Endothelial cell of umbilical vein (primary cell): ENCODE measurements at regions not wholly inside any gene's neighbourhood (a gene's known extent, or its start where the extent isn't known, plus 50 kb on each side); places are given as distances from the start of the nearest gene placed in this dataset.

ENCODE experiments used
- BruUV-seq: library from RNA; stranded (reverse); fragments of 400-500 nt; replicated peaks from 2 replicates; lab custom pipeline; 2021; lab: Mats Ljungman, UMichigan
- CTCF ChIA-PET: fragments of 300-600, 350-600 bp; sonication (Branson Sonifier 250); formaldehyde crosslinking; loops from one replicate; lab custom pipeline; 2021; ENCODE audit warnings: antibody characterized with exemption, inconsistent platforms; lab: Charles Lee
- POLR2A ChIA-PET: fragments of 300-600, 350-600 bp; sonication (Branson Sonifier 250); formaldehyde crosslinking; loops from one replicate; lab custom pipeline; 2021; ENCODE audit warnings: antibody characterized with exemption, inconsistent platforms; lab: Charles Lee
- DNase-seq: peaks from one replicate; pipeline ENCODE4 v3.0.0-alpha.2; 2011; ENCODE audit warnings: low read depth, low spot score
- FAIRE-seq: peaks from 2 replicates; lab custom pipeline; 2011; peaks lifted over from hg19 to GRCh38; lab: Jason Lieb, UNC
- H2AFZ ChIP-seq: 2 replicates; pipeline ENCODE4 v1.6.0; 2012; ENCODE audit warnings: low read depth, low read length, control low read depth, inconsistent platforms
- H3K27ac ChIP-seq: 2 replicates; pipeline ENCODE4 v1.5.1; 2011; ENCODE audit warnings: low read depth, mild to moderate bottlenecking, control low read depth, low read length, moderate library complexity; ENCODE audit not compliant: insufficient read depth
- H3K27me3 ChIP-seq, 2 experiments: 2 replicates each; pipeline versions ENCODE4 v1.6.0 to v1.6.1; 2011; ENCODE audit warnings: low read length in 2 of 2, mixed read lengths in 1 of 2; ENCODE audit not compliant: control insufficient read depth in 2 of 2, insufficient read depth in 2 of 2
- H3K36me3 ChIP-seq, 2 experiments: 2 replicates in 1 of 2; 3 replicates in 1 of 2; pipeline ENCODE4 v1.5.1; 2011; ENCODE audit warnings: low read length in 2 of 2, mild to moderate bottlenecking in 1 of 2, moderate library complexity in 1 of 2; ENCODE audit not compliant: control insufficient read depth in 2 of 2, insufficient read depth in 2 of 2; ENCODE audit errors: extremely low read depth in 1 of 2
- H3K4me1 ChIP-seq: 3 replicates; pipeline ENCODE4 v1.5.1; 2011; ENCODE audit warnings: mild to moderate bottlenecking, low read length; ENCODE audit not compliant: control insufficient read depth, insufficient read depth; ENCODE audit errors: extremely low read depth
- H3K4me2 ChIP-seq: 2 replicates; pipeline ENCODE4 v1.6.1; 2011; ENCODE audit warnings: low read length, control low read depth, mixed read lengths; ENCODE audit not compliant: insufficient read depth
- H3K4me3 ChIP-seq, 3 experiments: fragments of 200-600 bp in 1 of 3; sonication (generic), shearing (Covaris generic) in 1 of 3; replicated peaks in 1 of 3; 2 replicates each; pipeline ENCODE4 v1.5.1; 2011 to 2016; ENCODE audit warnings: control low read depth in 3 of 3, low read length in 3 of 3, mild to moderate bottlenecking in 2 of 3, inconsistent platforms in 1 of 3, low read depth in 1 of 3, moderate library complexity in 1 of 3; ENCODE audit not compliant: insufficient read depth in 1 of 3
- H3K79me2 ChIP-seq: 2 replicates; pipeline ENCODE4 v1.6.0; 2012; ENCODE audit warnings: low read length, inconsistent platforms; ENCODE audit not compliant: control insufficient read depth, insufficient read depth
- H3K9ac ChIP-seq: replicated peaks from 2 replicates; pipeline ENCODE3; 2011; ENCODE audit warnings: low read length, control low read depth; ENCODE audit not compliant: insufficient read depth; ENCODE audit errors: extremely low read depth
- H3K9me1 ChIP-seq: replicated peaks from 3 replicates; pipeline ENCODE4 v1.6.0; 2011; ENCODE audit warnings: mild to moderate bottlenecking, low read length; ENCODE audit not compliant: control insufficient read depth, insufficient read depth; ENCODE audit errors: extremely low read depth
- H3K9me3 ChIP-seq: replicated peaks from 2 replicates; pipeline ENCODE4 v1.5.1; 2012; ENCODE audit warnings: low read length, inconsistent platforms; ENCODE audit not compliant: control insufficient read depth, insufficient read depth
- H4K20me1 ChIP-seq: replicated peaks from 2 replicates; pipeline ENCODE3; 2011; ENCODE audit warnings: mild to moderate bottlenecking, low read length; ENCODE audit not compliant: control insufficient read depth, insufficient read depth; ENCODE audit errors: extremely low read depth
- CTCF ChIP-seq, 2 donors: IDR thresholded peaks; 1 replicate in 1 of 2; 2 replicates in 1 of 2; pipeline ENCODE4 v1.5.1; 2011; ENCODE audit warnings: low read length in 2 of 2, mild to moderate bottlenecking in 2 of 2, moderate library complexity in 2 of 2, control low read depth in 1 of 2, inconsistent platforms in 1 of 2, low read depth in 1 of 2; ENCODE audit not compliant: insufficient read depth in 1 of 2; ENCODE audit errors: extremely low read depth in 1 of 2
- EZH2 ChIP-seq: IDR thresholded peaks from 2 replicates; pipeline ENCODE4 v1.6.1; 2012; ENCODE audit warnings: borderline replicate concordance, low read depth, mild to moderate bottlenecking, moderate library complexity, low read length, inconsistent platforms; ENCODE audit not compliant: severe bottlenecking
- FOS ChIP-seq: IDR thresholded peaks from 2 replicates; pipeline ENCODE4 v1.6.1; 2011; ENCODE audit warnings: mild to moderate bottlenecking, low read length, moderate library complexity, borderline replicate concordance; ENCODE audit not compliant: insufficient read depth
- GATA2 ChIP-seq: IDR thresholded peaks from 2 replicates; pipeline ENCODE4 v1.7.0; 2011; ENCODE audit warnings: low read depth, mild to moderate bottlenecking, moderate library complexity, mixed read lengths, low read length; ENCODE audit not compliant: insufficient read length, insufficient read depth
- JUN ChIP-seq: IDR thresholded peaks from 2 replicates; pipeline ENCODE4 v1.6.1; 2011; ENCODE audit warnings: borderline replicate concordance, low read depth; ENCODE audit not compliant: insufficient read length, insufficient read depth
- MYC ChIP-seq: IDR thresholded peaks from one replicate; pipeline ENCODE4 v1.6.1; 2011; ENCODE audit warnings: mild to moderate bottlenecking, low read depth, low read length
- POLR2A ChIP-seq: IDR thresholded peaks from 2 replicates; pipeline ENCODE4 v1.6.1; 2012; ENCODE audit warnings: low read depth, mild to moderate bottlenecking, control low read depth, low read length
- POLR2AphosphoS5 ChIP-seq: IDR thresholded peaks from 2 replicates; pipeline ENCODE4 v1.6.1; 2012; ENCODE audit warnings: low read depth, mild to moderate bottlenecking, control low read depth, low read length, moderate library complexity; ENCODE audit not compliant: insufficient read depth
- dilution Hi-C: fragments of 300-500 bp; cut with MboI; formaldehyde crosslinking; loops from one replicate; pipeline ENCODE4 v1.15.0; 2019; ENCODE audit warnings: low sequenced_read_pairs; ENCODE audit not compliant: extremely low pct_ligation_motif_present
- intact Hi-C: fragments of 100-400 bp; cut with micrococcal nuclease; formaldehyde crosslinking; loops from one replicate; pipeline ENCODE4 v1.10.0; 2022
- TF ChIP-seq, protein P1 (sequence below): IDR thresholded peaks from 2 replicates; pipeline ENCODE4 v1.6.1; 2011; ENCODE audit not compliant: insufficient read depth, insufficient read length

- no peaks in the 10 kb centered on the region for H3K9me1 ChIP-seq
- no peak for FAIRE-seq
- H3K27me3 ChIP-seq: no peaks in the 10 kb centered on the region
- no peaks in the 10 kb centered on the region for H3K9me3 ChIP-seq
- no peaks in the 10 kb centered on the region for H3K79me2 ChIP-seq
- POLR2A ChIA-PET: no interaction called here
- CTCF ChIA-PET: interaction anchor here (0.8 to 1.0 kb wide), 2 partner anchors 19 to 164 kb away, joined by 3 read pairs; no protein-coding TSS in a partner anchor
- no peaks in the 10 kb centered on the region for H3K36me3 ChIP-seq
- TF ChIP-seq POLR2AphosphoS5 (no peak), EZH2 (no peak), GATA2 (no peak), MYC (no peak), FOS (no peak), CTCF (IDR thresholded peaks at IDR 0.05; ENCODE audit: extremely low read depth in 1 of 2, insufficient read depth in 1 of 2, low read depth in 1 of 2, low read length in 2 of 2) (no peak), JUN (no peak), POLR2A (no peak)
- TF ChIP-seq, protein P1, sequence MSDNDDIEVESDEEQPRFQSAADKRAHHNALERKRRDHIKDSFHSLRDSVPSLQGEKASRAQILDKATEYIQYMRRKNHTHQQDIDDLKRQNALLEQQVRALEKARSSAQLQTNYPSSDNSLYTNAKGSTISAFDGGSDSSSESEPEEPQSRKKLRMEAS: no peak
- intact Hi-C loops (no loop called here), dilution Hi-C loops (no loop called here)
- no TSS peak for BruUV-seq
- H2AFZ ChIP-seq: no peak overlapping the region
- no peaks in the 10 kb centered on the region for H4K20me1 ChIP-seq
- H3K4me3 ChIP-seq: no peak overlapping the region
- no peak overlapping the region for H3K27ac ChIP-seq
- H3K9ac ChIP-seq: no peak overlapping the region
- DNase-seq: no peak
- H3K4me2 ChIP-seq: no peak overlapping the region
- H3K4me1 ChIP-seq: no peaks in the 10 kb centered on the region
Measured at GRCh38 chr14:38900887-38901286, 202.1 kb downstream of the SEC23A start.
